ENCODE measurements at regions not wholly inside any gene's neighbourhood (a gene's known extent, or its start where the extent isn't known, plus 50 kb on each side); places are given as distances from the start of the nearest gene placed in this dataset.

- Histone ChIP-seq H3K36me3 (no peaks in the 10 kb centered on the region), H3K27ac (no peak overlapping the region), H3K27me3 (no peaks in the 10 kb centered on the region), H3K4me1 (no peaks in the 10 kb centered on the region), H3K9me3 (no peaks in the 10 kb centered on the region), H3K4me3 (replicated peaks in 1 of 3) (no peak overlapping the region)
- intact Hi-C loops (cut with DNase I) = no loop called here
- WGBS, 2 donors = 89 to 90% methylated on average over 25 of the region's 25 CpGs
- no peak for DNase-seq
- TF ChIP-seq POLR2A (IDR thresholded peaks at IDR 0.05) (no peak), CTCF (IDR thresholded peaks at IDR 0.05) (no peak)
Observed at GRCh38 chr2:8281950-8282857, 399.7 kb upstream of the ID2 start.

- TF ChIP-seq CTCF (IDR thresholded peaks at IDR 0.05) (no peak), POLR2A (IDR thresholded peaks at IDR 0.05) (no peak)
- no peaks in the 10 kb centered on the region for H3K27me3 ChIP-seq
- no peaks in the 10 kb centered on the region for H3K36me3 ChIP-seq
- no peak for DNase-seq
- 93 to 95% methylated on average over 13 of the region's 13 CpGs for WGBS, 2 donors
- no peak overlapping the region for H3K4me3 ChIP-seq (replicated peaks in 1 of 3)
- no peak overlapping the region for H3K27ac ChIP-seq
- intact Hi-C loops (cut with DNase I) = no loop called here
- no peaks in the 10 kb centered on the region for H3K4me1 ChIP-seq
- H3K9me3 ChIP-seq = no peaks in the 10 kb centered on the region
Observed at GRCh38 chr2:8282858-8283252, 399.0 kb upstream of the ID2 start.

- TF ChIP-seq POLR2A (IDR thresholded peaks at IDR 0.05) (no peak), CTCF (IDR thresholded peaks at IDR 0.05) (no peak)
- intact Hi-C loops (cut with DNase I) = no loop called here
- Histone ChIP-seq H3K27ac (no peak overlapping the region), H3K36me3 (no peaks in the 10 kb centered on the region), H3K4me3 (replicated peaks in 1 of 3) (no peak overlapping the region), H3K27me3 (no peaks in the 10 kb centered on the region), H3K9me3 (no peaks in the 10 kb centered on the region), H3K4me1 (no peaks in the 10 kb centered on the region)
- DNase-seq = no peak
- WGBS, 2 donors = 74 to 82% methylated on average over 3 of the region's 3 CpGs
Observed at GRCh38 chr2:8285081-8285480, 396.8 kb upstream of the ID2 start.

GRCh38 chr2:8285898-8286297 lies 396.0 kb upstream of the ID2 start:
- no peak overlapping the region for H3K4me3 ChIP-seq (replicated peaks in 1 of 3)
- no peaks in the 10 kb centered on the region for H3K36me3 ChIP-seq
- no peaks in the 10 kb centered on the region for H3K4me1 ChIP-seq
- DNase-seq = no peak
- no peak overlapping the region for H3K27ac ChIP-seq
- no peak for TF ChIP-seq CTCF (IDR thresholded peaks at IDR 0.05)
- no peak for TF ChIP-seq POLR2A (IDR thresholded peaks at IDR 0.05)
- H3K27me3 ChIP-seq = no peaks in the 10 kb centered on the region
- intact Hi-C loops (cut with DNase I) = no loop called here
- 72 to 75% methylated on average over 5 of the region's 5 CpGs for whole genome bisulfite sequencing, 2 donors
- H3K9me3 ChIP-seq = no peaks in the 10 kb centered on the region

- Histone ChIP-seq H3K4me3 (replicated peaks in 1 of 3) (no peak overlapping the region), H3K27me3 (no peaks in the 10 kb centered on the region), H3K4me1 (no peaks in the 10 kb centered on the region), H3K9me3 (no peaks in the 10 kb centered on the region), H3K36me3 (no peaks in the 10 kb centered on the region), H3K27ac (no peak overlapping the region)
- no peak for TF ChIP-seq CTCF (IDR thresholded peaks at IDR 0.05)
- no peak for TF ChIP-seq POLR2A (IDR thresholded peaks at IDR 0.05)
- WGBS, 2 donors = 61 to 63% methylated on average over 2 of the region's 2 CpGs
- no peak for DNase-seq
- intact Hi-C loops (cut with DNase I) = no loop called here
Observed at GRCh38 chr2:8288206-8288605, 393.6 kb upstream of the ID2 start.
